Renal pelvis (tissue), 1 donor: ENCODE measurements at regions not wholly inside any gene's neighbourhood (a gene's known extent, or its start where the extent isn't known, plus 50 kb on each side); places are given as distances from the start of the nearest gene placed in this dataset.
A peak's percentile ranks its signal among the peaks of the same experiment; 100 is the strongest.

Source experiments
- DNase-seq: peaks from one replicate; pipeline ENCODE4 v3.0.0-alpha.2; 2013

- DNase-seq = no peak
Observed at GRCh38 chr5:40389591-40389990, 290.1 kb upstream of the PTGER4 start.

- no peak for DNase-seq
Observed at GRCh38 chr5:40386289-40386688, 293.4 kb upstream of the PTGER4 start.

- DNase-seq = no peak
Observed at GRCh38 chr5:40385544-40385943, 294.2 kb upstream of the PTGER4 start.

GRCh38 chr5:40384782-40385390 lies 294.8 kb upstream of the PTGER4 start:
- no peak for DNase-seq

GRCh38 chr5:40383749-40384651 lies 295.7 kb upstream of the PTGER4 start:
- DNase-seq = peak; percentile 8

- no peak for DNase-seq
Observed at GRCh38 chr5:40381676-40382363, 297.9 kb upstream of the PTGER4 start.

GRCh38 chr5:40381016-40381415 lies 298.7 kb upstream of the PTGER4 start:
- DNase-seq = no peak

- no peak for DNase-seq
Observed at GRCh38 chr5:40378396-40379177, 301.1 kb upstream of the PTGER4 start.

GRCh38 chr5:40376566-40376965 lies 303.1 kb upstream of the PTGER4 start:
- DNase-seq = no peak

GRCh38 chr5:40374853-40375252 lies 304.9 kb upstream of the PTGER4 start:
- DNase-seq = no peak

- no peak for DNase-seq
Observed at GRCh38 chr5:40368200-40368599, 311.5 kb upstream of the PTGER4 start.

GRCh38 chr5:40367255-40367654 lies 312.5 kb upstream of the PTGER4 start:
- no peak for DNase-seq

- no peak for DNase-seq
Observed at GRCh38 chr5:40365342-40366330, 314.1 kb upstream of the PTGER4 start.

GRCh38 chr5:40364441-40364840 lies 315.3 kb upstream of the PTGER4 start:
- DNase-seq = no peak

- no peak for DNase-seq
Observed at GRCh38 chr5:40361378-40361777, 318.3 kb upstream of the PTGER4 start.

- no peak for DNase-seq
Observed at GRCh38 chr5:40360685-40361084, 319.0 kb upstream of the PTGER4 start.

- no peak for DNase-seq
Observed at GRCh38 chr5:40359832-40360231, 319.9 kb upstream of the PTGER4 start.

GRCh38 chr5:40359093-40359492 lies 320.6 kb upstream of the PTGER4 start:
- no peak for DNase-seq

GRCh38 chr5:40356248-40356647 lies 323.5 kb upstream of the PTGER4 start:
- no peak for DNase-seq

GRCh38 chr5:40355846-40356245 lies 323.9 kb upstream of the PTGER4 start:
- no peak for DNase-seq

- DNase-seq = no peak
Observed at GRCh38 chr5:40355181-40355580, 324.5 kb upstream of the PTGER4 start.
